HG03457 (cell line): ENCODE measurements at regions not wholly inside any gene's neighbourhood (a gene's known extent, or its start where the extent isn't known, plus 50 kb on each side); places are given as distances from the start of the nearest gene placed in this dataset.
"Not testable (repeated sequence)": the region's sequence is repeated elsewhere in the genome, so short reads cannot be mapped to it uniquely, and the experiment has no call there.

Experiments
- ATAC-seq: cut with Tn5 transposase; IDR thresholded peaks from one replicate; pipeline ENCODE4 v1.9.1; 2021; ENCODE audit warnings: moderate number of reproducible peaks; ENCODE audit not compliant: unreplicated experiment

DNA sequence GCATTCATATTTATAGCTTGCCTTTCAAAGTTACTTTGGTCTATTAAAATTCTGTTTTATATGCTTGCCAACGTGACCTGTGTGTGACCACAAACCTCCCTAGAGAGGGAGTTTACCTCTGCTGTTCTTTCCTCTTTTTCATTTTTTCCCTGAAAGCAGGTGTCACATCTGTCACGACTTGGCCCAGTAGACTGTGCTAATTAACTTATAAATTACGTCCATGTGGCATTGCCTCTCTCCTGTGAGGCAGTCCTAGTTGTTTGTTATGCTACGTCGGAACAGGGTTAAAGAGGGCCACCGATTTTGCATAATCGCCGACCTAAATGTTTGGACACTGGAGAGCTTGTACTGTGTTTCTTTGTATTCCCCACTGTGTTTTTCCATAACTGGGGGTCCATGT is 343.9 kb upstream of the FLRT2 start:
- ATAC-seq, result no peak

DNA sequence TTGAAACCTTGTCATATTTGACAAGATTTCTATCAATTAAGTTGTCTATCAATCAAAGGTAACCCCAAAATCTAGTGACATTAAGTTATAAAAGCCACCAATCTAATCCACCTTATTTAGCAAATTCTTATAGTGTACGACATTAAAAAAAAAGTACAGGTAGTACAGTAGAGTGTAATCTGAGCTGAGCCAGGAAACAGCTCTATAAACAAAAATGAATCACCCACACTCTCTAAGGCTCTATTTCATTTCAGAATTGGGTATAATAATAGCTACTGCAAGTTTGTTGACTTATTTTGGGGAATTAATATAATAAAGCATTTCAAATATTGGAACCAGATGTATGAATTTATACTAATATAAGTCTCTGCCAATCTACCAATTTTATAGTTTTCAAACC is 342.4 kb upstream of the FLRT2 start:
- ATAC-seq, result no peak

DNA sequence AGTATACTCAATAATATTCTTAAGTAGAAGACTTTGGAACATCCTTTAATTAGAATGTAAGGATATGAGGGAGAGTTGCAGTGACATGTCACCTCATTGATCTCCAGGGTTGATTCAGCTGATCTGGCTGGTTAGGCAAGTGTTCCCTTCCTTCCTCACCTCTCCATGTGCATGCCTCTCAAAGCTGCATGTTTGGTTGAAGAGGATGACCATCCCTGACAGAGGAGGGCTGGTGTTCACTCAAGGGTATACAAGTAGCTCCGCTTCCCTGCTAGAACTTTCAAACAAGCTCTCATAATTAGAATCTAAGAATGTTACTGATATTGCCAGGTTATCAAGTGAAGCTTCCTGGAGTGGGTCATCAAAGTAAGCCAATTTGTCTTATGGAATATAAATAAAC is 341.1 kb upstream of the FLRT2 start:
- no peak for ATAC-seq

DNA sequence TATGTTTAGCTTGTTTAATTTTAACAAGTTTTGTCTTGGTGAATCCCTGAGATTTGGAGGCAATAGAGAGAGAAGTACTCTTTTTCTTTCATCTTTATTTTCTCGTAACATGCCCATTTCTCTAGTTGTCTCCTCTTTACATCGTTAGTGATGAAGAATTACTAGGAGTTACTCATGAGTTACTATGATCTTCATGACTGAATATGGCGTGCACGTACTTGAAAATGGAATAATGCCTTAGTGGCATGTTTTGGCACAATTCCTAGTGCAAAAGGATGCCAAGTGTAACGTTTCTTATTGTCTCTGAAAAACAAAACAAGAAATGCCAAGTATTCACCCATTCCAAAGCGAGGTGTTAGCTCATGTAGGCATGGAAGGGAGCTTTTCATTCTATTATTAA is 340.7 kb upstream of the FLRT2 start:
- not testable (repeated sequence) for ATAC-seq

DNA sequence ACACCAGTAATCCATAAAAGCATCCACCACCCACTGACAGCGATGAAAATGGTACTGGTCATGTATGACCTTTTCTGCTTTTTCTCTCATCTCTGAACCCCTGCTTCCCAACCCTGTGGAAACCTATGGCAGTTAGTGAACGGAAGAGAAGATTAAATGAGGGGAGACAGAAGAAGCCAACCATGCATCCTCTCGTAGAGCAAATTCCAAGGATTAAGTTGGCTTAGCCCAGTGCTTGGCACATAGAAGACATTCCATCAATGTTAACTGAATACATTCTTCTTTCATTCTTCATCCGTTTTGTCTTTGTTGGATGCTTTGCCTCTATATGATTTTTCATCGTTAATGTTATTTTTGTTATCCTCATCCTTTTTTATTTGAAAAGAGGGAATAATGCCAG is 339.7 kb upstream of the FLRT2 start:
- ATAC-seq, result no peak

DNA sequence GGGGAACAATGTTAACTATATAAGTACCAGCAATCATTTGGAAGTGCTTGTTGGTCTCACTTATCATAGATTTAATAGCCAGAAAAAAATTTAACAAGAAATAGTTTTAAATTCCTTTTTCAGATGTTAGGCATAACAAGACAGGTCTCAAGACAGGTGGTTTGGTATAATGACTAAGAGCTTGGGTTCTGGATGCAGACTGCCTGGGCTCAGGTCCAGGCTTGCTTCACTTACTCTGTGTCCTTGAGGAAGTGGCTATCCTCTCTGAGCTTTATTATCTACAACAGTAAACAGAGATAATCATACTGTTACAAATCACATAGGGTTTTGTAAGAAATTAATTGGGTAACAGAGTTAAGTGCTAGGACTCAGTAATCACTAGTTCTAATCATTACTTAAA is 338.0 kb upstream of the FLRT2 start:
- no peak for ATAC-seq

DNA sequence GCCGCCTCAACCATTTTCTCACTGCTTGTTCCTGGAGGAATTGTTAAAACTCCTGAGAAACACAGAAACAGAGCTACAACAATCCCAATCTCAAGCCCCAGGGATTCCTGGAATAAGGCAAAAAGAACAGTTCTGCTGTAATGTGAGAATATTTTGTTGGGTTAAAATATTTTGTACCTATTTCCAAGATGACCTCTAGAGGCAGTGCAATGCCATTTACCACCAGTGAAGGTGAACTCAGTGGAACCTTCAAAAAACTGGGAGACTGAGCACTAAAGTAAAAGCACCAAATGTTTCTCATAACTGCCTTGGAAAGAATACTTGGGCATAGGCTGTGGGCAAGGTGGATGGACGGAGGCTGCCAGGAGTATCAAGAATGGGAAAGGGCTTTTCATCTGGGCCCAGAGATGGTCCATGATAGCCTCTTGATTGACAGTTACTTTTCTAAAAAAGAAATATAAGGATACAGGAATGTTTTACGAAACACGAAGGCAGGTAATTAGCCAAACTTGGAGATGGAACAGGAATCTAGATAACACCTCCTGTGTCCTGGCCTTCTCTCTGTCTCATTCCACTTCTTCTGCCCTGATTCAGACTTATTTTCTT is 334.0 kb upstream of the FLRT2 start:
- no peak for ATAC-seq

DNA sequence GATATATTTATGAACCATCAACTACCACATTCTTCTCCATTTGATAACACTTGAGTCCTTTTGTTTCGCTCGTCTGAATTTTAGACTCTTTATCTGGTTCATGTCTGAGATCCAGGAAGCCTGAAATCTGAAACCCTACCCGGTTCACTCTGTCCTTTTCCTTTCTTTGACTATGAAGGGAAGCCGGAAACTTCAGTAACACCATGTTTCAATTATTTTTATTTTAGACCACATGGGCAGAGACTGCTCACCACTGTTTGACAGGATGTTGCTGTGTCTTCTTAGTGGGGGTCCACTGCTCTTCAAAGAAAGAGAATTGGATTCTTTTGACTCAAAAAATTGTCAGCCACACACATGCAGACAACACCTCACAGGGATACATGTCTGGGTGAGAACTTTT is 331.9 kb upstream of the FLRT2 start:
- no peak for ATAC-seq

DNA sequence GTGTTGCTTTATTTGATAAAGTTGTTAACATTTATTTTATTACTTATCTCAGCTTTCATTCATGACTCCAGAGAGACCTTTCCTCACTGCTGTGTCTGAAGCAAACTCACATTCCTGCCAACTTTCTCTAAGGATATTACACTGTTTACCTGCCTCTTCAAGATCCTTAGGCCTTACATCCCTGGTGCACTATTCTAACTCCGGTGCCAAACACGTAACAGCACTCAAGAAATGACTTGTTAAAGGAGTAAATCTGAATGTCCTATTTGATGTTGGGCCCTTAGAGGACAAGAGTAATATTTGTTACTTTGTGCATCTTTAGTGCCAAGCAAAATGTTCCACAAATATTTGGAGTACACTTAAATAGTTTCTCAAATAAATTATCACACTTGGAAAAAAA is 324.1 kb upstream of the FLRT2 start:
- ATAC-seq, result no peak

DNA sequence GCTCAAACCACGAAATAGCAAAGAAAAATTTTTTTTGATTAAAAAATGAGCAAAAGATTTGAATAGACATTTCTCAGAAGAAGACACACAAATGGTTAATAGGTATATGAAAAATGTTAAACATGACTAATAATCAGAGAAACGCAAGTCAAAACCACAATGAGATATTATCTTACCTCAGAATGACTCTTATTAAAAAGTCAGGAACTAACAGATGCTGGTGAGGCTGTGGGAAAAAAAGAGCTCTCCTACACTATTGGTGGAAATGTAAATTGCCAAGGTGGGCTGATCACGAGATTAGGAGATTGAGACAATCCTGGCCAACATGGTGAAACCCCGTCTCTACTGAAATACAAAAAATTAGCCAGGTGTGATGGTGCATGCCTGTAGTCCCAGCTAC is 315.5 kb upstream of the FLRT2 start:
- no peak for ATAC-seq

DNA sequence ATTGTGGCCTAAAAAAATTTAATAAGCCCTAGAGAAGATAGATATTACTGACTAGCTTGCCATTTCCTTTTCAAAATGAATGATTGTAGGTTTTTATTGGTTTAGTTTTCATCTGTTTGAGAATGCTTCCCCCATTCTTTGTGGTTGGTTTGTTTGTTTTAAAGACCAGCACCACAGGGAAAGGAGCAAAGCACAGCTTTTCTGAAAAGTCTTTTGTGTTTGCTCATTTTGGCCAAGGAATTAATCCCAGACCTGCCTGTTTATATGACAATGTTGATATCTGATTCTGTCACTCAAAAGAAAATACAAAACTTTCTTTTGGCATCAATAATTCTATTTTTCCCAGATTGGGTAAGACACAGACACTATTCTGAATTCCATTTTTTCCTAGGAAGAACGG is 312.5 kb upstream of the FLRT2 start:
- ATAC-seq, result no peak

DNA sequence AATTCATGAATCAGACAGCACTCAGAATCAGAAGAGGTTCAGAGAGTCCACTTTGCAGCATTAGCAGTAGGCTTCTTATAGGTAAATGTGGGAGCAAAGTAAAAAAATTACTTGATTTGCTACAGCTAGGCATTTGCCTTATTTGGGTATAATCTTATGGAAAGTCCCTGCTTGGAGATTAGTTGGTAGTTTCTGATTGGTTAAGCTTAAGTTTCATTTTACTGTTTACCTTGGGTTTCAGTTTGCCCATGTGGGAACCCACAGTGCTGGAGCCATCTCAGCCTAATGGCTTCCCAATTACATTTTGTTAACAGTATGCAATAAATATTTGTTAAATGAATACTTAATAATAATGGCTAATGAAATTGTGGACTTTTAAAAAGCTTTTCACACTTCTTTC is 311.0 kb upstream of the FLRT2 start:
- no peak for ATAC-seq

DNA sequence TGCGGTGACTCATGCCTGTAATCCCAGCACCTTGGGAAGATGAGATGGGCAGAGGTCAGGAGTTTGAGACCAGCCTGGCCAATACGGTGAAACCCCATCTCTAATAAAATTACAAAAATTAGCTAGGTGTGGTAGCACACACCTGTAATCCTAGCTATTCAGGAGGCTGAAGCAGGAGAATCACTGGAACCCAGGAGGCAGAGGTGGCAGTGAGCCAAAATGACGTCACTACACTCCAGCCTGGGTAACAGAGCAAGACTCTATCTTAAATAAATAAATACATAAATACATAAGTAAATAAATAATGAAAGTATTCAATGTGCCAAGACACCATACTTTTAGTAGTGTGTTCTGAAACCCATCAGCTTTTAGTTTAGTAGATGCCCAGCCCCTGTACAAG is 308.1 kb upstream of the FLRT2 start:
- no peak for ATAC-seq

DNA sequence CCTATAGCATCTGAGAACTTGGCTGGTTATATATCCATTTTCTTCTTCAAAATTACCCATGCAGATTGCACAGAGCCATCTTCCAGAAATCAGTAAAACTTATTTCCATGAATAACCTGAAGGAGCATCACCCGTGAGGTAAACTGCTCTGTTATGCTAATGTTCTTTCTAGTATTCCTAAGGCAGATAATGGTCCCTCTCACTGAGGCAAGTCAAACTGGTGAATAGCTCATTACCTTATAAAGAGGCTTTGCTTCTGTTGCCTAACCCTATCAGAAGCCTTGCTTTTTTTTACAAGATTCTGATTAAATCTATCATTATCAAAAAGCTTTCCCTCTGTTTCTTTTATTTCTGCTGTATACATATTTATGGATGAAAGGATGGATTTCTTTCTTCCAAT is 307.6 kb upstream of the FLRT2 start:
- no peak for ATAC-seq

DNA sequence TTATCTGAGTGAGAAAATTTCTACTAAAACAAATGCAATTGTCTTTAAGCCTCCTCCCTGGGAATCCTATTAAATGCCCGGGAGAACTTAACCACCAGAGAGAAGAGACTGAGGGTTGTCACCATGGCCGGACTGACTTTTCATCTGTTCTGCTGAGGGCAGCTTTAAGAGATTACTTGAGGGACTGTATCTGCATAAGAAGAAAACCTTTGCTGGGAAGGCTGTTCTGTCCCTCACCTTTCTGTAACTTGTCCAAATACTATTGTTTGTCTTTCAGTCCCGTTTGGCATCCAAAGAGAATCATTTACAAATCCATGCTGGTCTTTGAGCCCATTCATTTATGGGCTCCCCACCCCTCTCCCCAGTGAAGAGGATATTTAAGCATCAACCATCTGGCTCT is 306.3 kb upstream of the FLRT2 start:
- no peak for ATAC-seq

DNA sequence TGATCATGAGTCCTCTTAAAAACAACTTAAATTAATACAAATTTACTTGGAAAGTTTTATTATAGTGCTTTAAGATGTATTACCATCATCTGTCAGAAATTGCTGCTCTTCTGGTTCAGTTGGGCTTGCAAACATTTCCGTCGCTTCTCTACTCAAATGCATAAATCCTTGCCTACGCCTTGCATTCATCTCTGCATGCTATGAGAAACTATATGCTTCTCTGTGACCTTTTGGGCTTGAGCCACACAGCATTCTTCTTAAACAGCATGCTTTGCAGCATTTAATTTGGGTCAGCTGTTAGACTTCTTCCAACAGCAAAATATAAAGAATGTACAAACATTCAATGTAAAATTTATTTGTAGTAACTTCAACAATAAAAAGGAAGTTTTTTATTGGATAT is 305.7 kb upstream of the FLRT2 start:
- no peak for ATAC-seq

DNA sequence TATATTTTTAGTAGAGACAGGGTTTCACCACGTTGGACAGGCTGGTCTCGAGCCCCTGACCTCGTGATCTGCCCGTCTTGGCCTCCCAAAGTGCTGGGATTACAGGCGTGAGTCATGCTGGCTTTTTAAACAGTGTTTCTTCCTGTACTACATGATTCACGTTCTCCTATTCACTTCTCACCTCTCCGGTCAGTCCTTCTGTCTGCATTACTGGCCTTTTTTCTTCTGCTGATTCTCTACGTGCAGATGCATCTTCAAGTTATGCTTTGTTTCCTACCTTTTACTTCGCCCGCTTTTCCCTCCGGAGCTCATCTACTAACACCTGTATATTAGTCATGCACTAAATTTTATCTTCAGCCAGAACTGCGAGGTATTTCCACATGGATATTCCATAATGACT is 296.2 kb upstream of the FLRT2 start:
- no peak for ATAC-seq

DNA sequence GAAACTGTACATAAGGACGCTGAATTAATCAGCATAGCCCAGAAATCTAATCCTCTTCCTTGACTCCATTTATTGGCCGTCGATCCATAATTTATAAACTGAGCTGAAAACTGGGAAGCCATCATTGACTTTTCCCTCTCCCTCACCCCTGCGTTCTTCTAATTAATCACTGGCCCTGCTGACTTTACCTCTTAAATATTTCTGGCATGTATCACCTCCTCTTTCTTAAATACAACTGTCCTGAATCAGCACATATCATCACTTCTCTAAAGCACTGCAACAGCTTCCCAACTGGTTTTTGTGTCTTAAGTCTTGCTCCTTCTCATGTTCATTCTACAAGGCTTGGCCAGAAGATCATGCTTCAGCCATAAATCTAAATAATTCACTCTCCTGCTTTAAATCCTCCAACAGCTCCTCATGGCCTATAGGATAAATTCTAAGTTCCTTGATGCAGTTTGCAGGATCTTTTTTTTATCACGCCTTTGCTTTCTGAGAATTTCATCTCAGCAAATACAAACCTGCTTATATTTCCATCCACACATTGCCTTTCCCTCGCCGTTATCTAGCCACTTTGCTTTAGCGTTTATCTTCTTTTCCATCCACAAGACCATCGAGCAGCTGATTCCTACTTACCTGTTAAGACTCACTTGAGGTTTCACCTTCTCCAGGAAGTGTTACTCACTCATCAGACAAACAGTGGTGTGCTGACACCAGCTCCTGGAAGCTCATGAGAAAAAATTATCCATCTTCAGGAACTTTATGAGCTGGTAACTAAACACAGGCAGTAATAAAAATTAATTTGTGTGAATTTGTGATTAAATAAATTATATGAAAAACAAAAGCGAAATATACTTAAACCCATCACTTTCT is 295.6 kb upstream of the FLRT2 start:
- ATAC-seq, result no peak

DNA sequence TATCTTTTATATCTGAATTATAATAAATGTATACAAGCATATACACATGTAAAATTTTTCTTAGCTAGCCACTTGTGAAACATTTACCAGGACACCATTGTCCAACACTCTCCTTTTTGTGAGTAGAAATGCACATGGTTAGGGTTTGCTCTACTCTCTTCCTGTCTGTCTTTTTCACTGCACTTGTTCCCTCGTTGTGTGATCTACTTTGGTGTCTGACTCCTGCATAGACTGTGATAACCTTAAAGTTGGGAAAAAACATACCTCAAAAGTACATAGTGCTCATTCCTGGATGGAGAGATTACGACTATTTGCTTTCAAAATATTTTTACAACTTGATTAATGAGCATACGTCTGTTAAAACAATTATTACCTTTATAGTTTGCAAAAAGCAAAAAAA is 294.1 kb upstream of the FLRT2 start:
- ATAC-seq, result no peak

DNA sequence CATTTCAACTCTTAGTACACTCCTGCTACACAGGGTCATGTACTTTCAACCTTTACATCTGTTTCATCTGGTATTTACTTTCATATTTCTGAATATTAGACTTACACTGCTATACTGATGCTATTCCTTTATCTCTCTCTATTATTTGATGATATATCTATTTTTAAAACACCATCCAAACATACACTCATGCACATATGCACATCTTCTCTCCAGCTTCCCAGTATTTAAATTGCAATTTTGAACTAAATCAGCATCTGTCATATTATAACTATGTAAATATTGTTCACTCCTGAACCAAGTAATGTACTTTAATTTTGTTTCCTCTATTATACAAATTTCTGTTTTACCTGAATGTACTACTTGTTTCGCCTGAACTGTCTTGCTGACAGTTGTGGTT is 293.6 kb upstream of the FLRT2 start:
- no peak for ATAC-seq

DNA sequence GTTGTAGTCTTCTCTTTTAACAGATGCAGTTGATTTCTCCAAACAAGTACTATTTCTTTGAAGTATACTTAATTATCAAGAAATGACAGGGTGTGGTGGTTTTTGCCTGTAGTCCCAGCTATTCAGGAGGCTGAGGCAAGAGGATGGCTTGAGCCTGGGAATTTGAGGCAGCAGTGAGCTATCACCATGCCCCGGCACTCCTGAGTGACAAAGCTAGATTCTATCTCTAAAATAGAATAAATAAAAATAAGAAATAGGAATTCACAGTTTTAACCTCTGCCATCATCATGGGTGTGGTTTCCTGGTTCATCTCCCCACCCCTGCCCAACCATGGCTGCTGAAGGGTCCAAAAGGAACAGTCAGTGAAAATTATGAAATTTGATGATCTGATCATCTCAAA is 290.2 kb upstream of the FLRT2 start:
- no peak for ATAC-seq

DNA sequence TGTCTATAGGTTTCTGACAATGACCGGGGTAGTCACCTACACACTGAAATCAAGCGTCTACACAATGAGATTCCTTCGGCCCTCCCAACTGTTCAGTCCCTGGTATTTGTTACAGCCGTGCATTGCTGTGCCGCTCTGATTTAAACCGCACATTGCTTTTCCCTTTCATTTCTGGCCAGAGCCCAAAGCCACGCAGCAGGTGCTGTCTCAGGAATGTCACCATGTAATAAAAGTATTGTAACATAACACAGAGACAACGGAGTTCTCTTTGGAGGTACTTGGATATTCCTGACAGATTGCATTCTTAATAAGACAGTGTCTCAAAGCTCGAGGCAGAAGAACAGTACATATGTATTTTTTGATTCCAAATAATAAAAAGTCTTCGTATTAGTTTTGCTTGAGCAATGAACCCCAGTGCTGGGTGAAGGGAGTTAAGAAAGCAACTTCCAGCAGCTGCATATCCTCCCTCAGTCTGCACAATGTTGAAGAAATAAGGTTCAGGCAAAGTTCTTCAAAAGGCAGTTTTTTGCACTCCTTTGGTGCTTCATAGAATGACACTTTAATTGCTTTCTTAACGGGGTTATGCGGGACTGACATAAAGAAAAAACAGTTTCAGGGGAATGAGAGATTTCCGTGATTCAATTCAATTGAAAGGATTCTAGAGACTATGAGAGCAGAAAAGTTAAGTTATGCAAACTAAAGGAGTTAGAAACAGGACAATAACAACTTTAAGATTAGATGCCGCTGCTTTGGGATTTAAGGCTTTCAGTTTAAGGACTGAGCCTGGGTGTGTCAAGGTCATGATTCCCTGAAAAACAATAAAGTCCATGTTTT is 288.7 kb upstream of the FLRT2 start:
- no peak for ATAC-seq
